Ishikawa (cell line): ENCODE measurements at regions not wholly inside any gene's neighbourhood (a gene's known extent, or its start where the extent isn't known, plus 50 kb on each side); places are given as distances from the start of the nearest gene placed in this dataset.

Experiments used
- CEBPB ChIP-seq: IDR thresholded peaks from 2 replicates; pipeline ENCODE4 v1.6.1; 2012
- CREB1 ChIP-seq: IDR thresholded peaks from 2 replicates; pipeline ENCODE4 v1.6.1; 2012; ENCODE audit warnings: low read depth
- NFIC ChIP-seq: IDR thresholded peaks from 2 replicates; pipeline ENCODE4 v1.6.1; 2012
- TF ChIP-seq, protein P1 (sequence below): IDR thresholded peaks from 2 replicates; pipeline ENCODE4 v1.6.1; 2012
- TF ChIP-seq, protein P2 (sequence below): IDR thresholded peaks from 2 replicates; pipeline ENCODE4 v1.6.1; 2012

DNA sequence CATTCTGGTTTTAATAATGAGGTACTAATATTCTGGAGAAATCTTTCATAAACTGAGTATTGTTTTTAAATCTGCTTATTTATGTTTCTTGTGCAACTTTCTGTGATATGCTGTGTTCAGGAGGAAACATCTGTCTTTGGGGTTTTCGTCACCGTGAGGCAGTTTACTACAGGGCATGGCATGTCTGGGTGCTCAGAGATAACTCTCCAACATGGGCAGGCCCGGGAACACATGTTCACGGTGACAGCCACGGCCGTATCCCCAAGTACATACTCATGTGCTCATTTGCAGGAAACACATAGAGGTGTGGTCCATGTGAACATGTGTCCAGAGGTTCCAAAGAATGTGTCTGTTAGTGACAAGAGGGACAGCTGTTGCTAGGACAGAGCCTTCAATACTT is 62.1 kb upstream of the CNKSR3 start:
- TF ChIP-seq CREB1 (no peak), NFIC (no peak), CEBPB (no peak)
- TF ChIP-seq, protein P1, sequence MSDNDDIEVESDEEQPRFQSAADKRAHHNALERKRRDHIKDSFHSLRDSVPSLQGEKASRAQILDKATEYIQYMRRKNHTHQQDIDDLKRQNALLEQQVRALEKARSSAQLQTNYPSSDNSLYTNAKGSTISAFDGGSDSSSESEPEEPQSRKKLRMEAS: no peak
- TF ChIP-seq, protein P2, sequence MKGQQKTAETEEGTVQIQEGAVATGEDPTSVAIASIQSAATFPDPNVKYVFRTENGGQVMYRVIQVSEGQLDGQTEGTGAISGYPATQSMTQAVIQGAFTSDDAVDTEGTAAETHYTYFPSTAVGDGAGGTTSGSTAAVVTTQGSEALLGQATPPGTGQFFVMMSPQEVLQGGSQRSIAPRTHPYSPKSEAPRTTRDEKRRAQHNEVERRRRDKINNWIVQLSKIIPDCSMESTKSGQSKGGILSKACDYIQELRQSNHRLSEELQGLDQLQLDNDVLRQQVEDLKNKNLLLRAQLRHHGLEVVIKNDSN: no peak
